ENCODE measurements at regions not wholly inside any gene's neighbourhood (a gene's known extent, or its start where the extent isn't known, plus 50 kb on each side); places are given as distances from the start of the nearest gene placed in this dataset.

DNA sequence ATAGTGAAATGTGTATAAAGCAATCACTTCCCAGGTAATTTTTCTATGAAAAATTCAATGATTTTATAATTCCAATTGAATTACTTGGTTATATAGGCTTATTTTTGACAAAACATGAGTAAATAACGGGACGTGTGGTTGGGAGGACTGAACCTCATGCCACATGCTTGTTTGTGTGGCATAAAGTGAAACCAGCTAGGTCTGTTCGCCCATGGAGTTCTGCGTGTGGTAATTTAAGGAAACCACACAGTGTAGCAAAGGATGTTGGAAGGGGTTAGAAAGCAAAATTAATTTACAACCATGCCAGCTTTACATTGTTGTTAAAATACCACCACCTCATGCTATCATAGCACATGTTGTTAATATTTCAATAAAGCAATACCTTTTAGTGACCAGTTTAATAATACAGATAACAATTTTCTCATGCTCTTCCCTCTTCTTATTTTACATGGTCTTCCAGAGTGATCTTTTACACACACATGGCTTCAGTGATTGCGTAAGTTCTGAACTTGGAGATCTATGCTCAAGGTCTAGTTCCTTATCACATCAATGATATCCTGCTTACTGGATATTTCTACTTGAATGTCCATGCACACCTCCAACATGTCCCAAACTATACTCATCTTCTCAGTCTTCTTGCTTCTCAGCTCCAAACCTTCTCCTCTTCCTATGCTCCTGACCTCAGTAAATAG, 156.4 kb upstream of the ITGA4 start:
- TF ChIP-seq, protein P1, sequence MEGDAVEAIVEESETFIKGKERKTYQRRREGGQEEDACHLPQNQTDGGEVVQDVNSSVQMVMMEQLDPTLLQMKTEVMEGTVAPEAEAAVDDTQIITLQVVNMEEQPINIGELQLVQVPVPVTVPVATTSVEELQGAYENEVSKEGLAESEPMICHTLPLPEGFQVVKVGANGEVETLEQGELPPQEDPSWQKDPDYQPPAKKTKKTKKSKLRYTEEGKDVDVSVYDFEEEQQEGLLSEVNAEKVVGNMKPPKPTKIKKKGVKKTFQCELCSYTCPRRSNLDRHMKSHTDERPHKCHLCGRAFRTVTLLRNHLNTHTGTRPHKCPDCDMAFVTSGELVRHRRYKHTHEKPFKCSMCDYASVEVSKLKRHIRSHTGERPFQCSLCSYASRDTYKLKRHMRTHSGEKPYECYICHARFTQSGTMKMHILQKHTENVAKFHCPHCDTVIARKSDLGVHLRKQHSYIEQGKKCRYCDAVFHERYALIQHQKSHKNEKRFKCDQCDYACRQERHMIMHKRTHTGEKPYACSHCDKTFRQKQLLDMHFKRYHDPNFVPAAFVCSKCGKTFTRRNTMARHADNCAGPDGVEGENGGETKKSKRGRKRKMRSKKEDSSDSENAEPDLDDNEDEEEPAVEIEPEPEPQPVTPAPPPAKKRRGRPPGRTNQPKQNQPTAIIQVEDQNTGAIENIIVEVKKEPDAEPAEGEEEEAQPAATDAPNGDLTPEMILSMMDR (IDR thresholded peaks at IDR 0.05; ENCODE audit: borderline replicate concordance, extremely low read depth, insufficient read depth): no peak
- H3K27me3 ChIP-seq (ENCODE audit: control insufficient read depth, insufficient read depth, low read length): no peaks in the 10 kb centered on the region
- H3K27ac ChIP-seq (ENCODE audit: low read depth in 2 of 2, low read length in 2 of 2): no peak overlapping the region
- no peaks in the 10 kb centered on the region for H3K36me3 ChIP-seq (ENCODE audit: control insufficient read depth in 2 of 3, insufficient read depth in 3 of 3, low read length in 3 of 3)
- no peaks in the 10 kb centered on the region for H3K4me1 ChIP-seq (ENCODE audit: control insufficient read depth in 2 of 3, insufficient read depth in 2 of 3, low read depth in 1 of 3, low read length in 3 of 3)
- no peak for FAIRE-seq
- no peak for DNase-seq
- H3K9me3 ChIP-seq (ENCODE audit: control insufficient read depth in 2 of 3, insufficient read depth in 1 of 3, low read length in 3 of 3): no peaks in the 10 kb centered on the region
- H3K9ac ChIP-seq (ENCODE audit: low read length in 3 of 3): no peak overlapping the region
- intact Hi-C loops (cut with DNase I): no loop called here
- H3K4me3 ChIP-seq (ENCODE audit: low read length in 3 of 3): no peak overlapping the region

DNA sequence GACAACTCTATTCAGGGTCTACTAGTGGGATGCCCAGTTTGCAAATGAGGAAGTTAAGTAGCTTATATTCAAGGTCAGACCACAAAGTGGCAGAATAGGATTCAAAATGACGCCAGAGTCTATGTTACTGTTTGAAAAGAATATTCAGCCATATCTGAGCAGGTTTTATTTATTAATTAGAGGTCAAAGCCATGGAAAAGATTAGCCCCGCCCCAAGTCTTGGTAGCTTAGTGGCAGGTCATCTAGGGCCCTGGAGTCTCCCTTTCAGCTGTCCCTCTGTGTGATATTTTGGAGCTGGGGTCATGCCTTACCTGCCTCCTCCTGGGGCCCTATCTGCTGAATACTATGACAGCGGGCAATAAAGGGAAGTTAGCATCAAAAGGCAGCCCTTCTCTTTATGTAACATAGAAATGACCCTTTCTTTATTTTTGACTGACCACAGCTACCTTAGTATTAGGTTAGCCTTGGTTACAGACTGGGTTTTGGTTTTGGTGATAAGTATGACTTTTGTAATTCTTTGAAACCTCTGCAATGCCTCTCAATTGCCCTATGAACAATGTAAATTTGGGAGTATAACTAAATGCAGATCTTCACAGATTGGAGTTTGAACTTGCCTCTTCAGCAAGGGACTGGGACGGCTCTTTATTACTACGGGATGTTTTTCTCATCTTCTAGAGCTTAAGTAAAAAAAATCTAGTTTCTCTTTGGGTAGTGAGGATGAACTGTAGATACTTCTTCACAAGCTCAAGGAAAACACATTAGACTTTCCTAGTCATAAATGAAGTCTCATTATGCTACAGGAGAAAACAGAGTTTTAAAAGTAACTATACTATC, 153.0 kb upstream of the ITGA4 start:
- FAIRE-seq: no peak
- Histone ChIP-seq H3K27me3 (ENCODE audit: control insufficient read depth, insufficient read depth, low read length) (no peaks in the 10 kb centered on the region), H3K9ac (ENCODE audit: low read length in 3 of 3) (no peak overlapping the region), H3K9me3 (ENCODE audit: control insufficient read depth in 2 of 3, insufficient read depth in 1 of 3, low read length in 3 of 3) (no peaks in the 10 kb centered on the region), H3K36me3 (ENCODE audit: control insufficient read depth in 2 of 3, insufficient read depth in 3 of 3, low read length in 3 of 3) (no peaks in the 10 kb centered on the region), H3K4me1 (ENCODE audit: control insufficient read depth in 2 of 3, insufficient read depth in 2 of 3, low read depth in 1 of 3, low read length in 3 of 3) (no peaks in the 10 kb centered on the region), H3K4me3 (ENCODE audit: low read length in 3 of 3) (no peak overlapping the region), H3K27ac (ENCODE audit: low read depth in 2 of 2, low read length in 2 of 2) (no peak overlapping the region)
- intact Hi-C loops (cut with DNase I): no loop called here
- TF ChIP-seq, protein P1 (IDR thresholded peaks at IDR 0.05; ENCODE audit: borderline replicate concordance, extremely low read depth, insufficient read depth): no peak
- DNase-seq: no peak

DNA sequence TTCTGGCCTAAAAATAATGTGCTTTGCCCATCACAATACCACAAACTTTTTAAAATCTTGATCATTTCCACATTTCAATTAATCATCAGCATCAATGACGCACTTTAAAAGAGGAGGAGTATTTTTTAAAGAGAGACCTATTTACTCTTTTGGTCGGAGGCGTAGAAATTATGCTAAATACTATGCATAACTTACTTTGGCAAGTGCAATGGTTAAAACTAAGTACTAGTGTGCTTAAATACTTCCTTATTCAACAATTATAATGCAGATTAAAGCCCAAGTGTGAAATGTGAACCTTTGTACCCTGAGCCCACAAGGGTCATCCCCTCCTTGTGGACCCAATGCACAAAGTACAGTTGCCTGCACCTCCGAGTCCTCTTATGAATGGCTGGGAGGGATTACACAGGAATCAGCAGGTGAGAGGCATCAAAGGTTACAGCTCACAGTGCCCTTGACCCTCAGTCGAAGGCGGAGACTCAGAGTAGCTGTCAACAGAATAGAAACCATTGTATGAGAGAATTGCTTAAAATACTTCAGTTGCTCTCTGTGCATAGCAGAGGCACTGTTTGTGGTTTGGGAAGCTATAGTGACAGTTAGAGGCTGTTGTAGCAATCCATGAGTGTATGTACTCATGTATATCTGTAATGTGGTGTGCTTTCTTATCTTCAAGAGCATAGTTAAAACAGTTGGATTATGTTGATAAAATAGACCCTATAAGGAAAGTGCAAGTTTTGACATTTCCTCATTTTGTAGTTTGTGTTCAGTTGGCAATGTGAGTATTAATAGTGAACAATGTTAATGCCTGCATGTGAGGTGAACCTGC, 151.7 kb upstream of the ITGA4 start:
- DNase-seq (peak in 1 of 5 donors; percentile 43), FAIRE-seq (no peak)
- no peaks in the 10 kb centered on the region for H3K27me3 ChIP-seq (ENCODE audit: control insufficient read depth, insufficient read depth, low read length)
- no peak overlapping the region for H3K27ac ChIP-seq (ENCODE audit: low read depth in 2 of 2, low read length in 2 of 2)
- no peaks in the 10 kb centered on the region for H3K36me3 ChIP-seq (ENCODE audit: control insufficient read depth in 2 of 3, insufficient read depth in 3 of 3, low read length in 3 of 3)
- H3K9ac ChIP-seq (ENCODE audit: low read length in 3 of 3): no peak overlapping the region
- TF ChIP-seq, protein P1 (IDR thresholded peaks at IDR 0.05; ENCODE audit: borderline replicate concordance, extremely low read depth, insufficient read depth): no peak
- H3K4me3 ChIP-seq (ENCODE audit: low read length in 3 of 3): no peak overlapping the region
- intact Hi-C loops (cut with DNase I): no loop called here
- no peaks in the 10 kb centered on the region for H3K9me3 ChIP-seq (ENCODE audit: control insufficient read depth in 2 of 3, insufficient read depth in 1 of 3, low read length in 3 of 3)
- H3K4me1 ChIP-seq (ENCODE audit: control insufficient read depth in 2 of 3, insufficient read depth in 2 of 3, low read depth in 1 of 3, low read length in 3 of 3): no peaks in the 10 kb centered on the region

Measured in kidney (tissue), 13 donors.